Peyer's patch (tissue), 4 donors: ENCODE measurements at regions not wholly inside any gene's neighbourhood (a gene's known extent, or its start where the extent isn't known, plus 50 kb on each side); places are given as distances from the start of the nearest gene placed in this dataset.

ENCODE experiments used
- POLR2A ChIP-seq, 2 donors: fragments of 450-650 bp; IDR thresholded peaks; one replicate each; pipeline ENCODE4 v1.5.1; 2017; ENCODE audit warnings: antibody characterized with exemption in 2 of 2, mild to moderate bottlenecking in 2 of 2, moderate library complexity in 2 of 2
- TF ChIP-seq, protein P1 (sequence below), 6 experiments: fragments of 450-650 bp in 4 of 6; fragments of 200-600 bp in 2 of 6; sonication (generic) in 1 of 6; IDR thresholded peaks; one replicate each; pipeline ENCODE4 v1.5.1; 2017 to 2019; ENCODE audit warnings: antibody characterized with exemption in 6 of 6, mild to moderate bottlenecking in 3 of 6, moderate library complexity in 1 of 6

- TF ChIP-seq, protein P1, sequence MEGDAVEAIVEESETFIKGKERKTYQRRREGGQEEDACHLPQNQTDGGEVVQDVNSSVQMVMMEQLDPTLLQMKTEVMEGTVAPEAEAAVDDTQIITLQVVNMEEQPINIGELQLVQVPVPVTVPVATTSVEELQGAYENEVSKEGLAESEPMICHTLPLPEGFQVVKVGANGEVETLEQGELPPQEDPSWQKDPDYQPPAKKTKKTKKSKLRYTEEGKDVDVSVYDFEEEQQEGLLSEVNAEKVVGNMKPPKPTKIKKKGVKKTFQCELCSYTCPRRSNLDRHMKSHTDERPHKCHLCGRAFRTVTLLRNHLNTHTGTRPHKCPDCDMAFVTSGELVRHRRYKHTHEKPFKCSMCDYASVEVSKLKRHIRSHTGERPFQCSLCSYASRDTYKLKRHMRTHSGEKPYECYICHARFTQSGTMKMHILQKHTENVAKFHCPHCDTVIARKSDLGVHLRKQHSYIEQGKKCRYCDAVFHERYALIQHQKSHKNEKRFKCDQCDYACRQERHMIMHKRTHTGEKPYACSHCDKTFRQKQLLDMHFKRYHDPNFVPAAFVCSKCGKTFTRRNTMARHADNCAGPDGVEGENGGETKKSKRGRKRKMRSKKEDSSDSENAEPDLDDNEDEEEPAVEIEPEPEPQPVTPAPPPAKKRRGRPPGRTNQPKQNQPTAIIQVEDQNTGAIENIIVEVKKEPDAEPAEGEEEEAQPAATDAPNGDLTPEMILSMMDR (IDR thresholded peaks at IDR 0.05) = no peak
- TF ChIP-seq POLR2A (IDR thresholded peaks at IDR 0.05) = no peak
These were observed 232.4 kb downstream of the SEC16B start for GRCh38 chr1:177737456-177737855.
